ENCODE measurements at regions not wholly inside any gene's neighbourhood (a gene's known extent, or its start where the extent isn't known, plus 50 kb on each side); places are given as distances from the start of the nearest gene placed in this dataset.

DNA sequence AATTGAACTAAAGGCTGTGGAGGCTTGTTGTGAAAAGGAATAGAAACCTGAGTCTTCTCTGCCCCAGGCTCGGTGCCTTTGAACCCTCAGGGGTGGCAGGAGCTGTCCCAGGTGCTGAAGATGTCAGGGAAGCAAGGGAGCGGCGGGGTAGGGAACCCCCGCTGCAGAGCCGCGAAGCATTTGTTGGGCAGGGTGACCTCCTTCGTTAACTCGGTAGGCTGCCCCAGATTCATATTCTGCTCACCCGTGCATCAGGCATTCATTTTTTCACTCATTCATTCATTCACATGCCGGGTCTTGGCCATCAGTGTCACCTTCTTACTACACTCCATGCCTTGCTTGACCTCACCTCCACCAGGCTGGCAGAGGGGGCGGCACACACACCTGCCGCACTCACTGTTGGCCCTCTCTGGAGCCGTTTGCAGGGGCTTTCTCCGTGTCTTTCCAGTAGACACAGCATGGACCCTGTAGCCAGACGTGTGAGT, 618.9 kb downstream of the BRD1 start:
- no peak for DNase-seq (ENCODE audit: low read depth)

DNA sequence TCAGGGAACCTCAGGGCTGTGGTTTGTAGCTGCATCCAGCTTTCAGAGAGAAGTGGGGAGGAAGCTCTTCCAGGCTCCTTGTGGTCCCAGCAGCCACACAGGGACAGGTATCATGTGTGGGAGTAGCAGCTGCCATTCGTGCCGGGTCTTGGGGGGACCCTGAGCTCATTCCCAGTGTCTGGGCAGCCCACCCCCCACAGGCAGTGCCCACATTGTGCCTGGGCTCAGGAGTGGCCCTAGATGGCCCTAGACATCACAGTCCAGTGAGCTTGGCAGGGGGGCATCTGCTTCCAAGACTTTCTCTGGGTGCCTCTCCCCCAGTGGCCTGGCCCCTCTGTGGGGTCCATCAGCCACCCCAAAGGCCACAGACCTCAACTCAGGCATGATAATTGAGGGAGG, 619.7 kb downstream of the BRD1 start:
- DNase-seq (ENCODE audit: low read depth): no peak

DNA sequence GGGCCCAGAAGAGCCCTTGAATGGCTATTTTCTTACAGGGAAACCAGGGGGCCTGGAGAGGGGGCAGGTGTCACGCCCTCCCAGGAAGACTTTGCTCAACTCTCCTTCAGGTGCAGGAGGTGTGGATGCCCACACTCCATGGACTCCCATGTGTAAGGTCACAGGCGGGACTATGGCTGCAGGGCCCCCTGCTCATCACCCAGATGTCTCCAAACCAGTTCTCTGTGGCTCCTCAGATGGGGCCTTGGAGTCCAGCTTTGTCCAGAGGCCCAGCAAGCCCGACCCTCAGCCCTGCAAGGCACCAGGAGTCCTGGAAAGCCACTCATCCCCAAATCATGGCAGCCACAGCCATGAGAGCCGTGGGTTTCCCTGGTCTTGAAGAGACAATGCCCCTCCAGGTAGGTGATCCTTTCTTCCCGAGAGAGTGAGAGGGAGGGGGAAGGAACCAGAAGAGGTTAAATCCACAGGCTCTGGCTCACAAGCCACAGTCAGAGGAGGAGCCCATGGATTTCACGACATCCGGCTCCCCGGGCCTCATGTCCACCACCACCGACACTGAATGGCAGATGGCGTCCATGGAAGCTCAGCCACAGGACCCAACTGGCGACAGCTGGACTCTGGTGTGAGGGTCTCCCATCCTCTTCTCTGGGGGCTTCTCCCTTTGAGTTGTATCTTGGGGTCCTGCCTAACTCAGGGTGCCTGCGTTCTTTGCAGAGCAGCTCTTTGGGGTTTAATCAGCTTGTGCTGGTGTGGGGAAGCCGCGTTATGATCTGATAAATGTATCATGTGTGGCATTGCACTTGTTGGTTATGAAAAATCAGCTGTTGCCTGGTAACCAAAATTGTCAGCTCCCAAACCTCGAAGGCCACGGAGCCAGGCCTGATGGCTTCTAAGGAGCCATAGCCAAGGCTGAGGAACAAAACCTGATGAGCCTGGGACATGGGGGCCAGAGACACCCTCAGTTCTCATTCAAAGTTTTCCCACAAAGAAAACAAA, 620.4 kb downstream of the BRD1 start:
- DNase-seq (ENCODE audit: low read depth): no peak

DNA sequence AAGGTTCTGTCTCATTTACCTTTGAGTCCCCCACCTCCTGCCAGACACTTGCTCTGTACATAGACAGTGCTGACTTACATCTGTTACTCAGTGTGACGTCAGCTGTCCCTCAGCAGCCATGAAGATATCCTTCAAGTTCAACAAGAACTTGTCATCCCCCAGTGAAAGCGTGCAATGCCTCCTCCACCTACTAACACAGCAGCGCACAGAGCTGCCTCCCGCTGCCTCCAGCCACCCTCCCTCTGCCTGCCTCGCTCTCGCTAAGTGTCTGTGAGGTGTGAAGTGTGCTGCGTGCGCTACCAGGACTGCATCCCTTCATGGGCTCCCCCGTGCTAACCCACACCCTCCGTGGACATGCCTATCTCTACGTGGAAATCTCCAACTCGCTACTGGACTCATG, 621.4 kb downstream of the BRD1 start:
- DNase-seq (ENCODE audit: low read depth): no peak

DNA sequence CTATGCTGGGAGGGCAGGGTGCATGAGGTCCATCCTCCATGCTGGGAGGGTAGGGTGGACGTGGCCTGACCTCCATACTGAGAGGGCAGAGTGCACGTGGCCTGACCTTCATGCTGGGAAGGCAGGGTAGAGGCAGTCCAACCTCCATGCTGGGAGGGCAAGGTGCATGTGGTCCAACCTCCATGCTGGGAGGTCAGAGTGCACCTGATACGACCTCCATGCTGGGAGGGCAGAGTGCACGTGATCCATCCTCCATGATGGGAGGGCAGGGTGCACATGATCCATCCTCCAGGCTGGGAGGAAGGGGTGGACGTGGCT, 622.2 kb downstream of the BRD1 start:
- DNase-seq (ENCODE audit: low read depth): no peak

DNA sequence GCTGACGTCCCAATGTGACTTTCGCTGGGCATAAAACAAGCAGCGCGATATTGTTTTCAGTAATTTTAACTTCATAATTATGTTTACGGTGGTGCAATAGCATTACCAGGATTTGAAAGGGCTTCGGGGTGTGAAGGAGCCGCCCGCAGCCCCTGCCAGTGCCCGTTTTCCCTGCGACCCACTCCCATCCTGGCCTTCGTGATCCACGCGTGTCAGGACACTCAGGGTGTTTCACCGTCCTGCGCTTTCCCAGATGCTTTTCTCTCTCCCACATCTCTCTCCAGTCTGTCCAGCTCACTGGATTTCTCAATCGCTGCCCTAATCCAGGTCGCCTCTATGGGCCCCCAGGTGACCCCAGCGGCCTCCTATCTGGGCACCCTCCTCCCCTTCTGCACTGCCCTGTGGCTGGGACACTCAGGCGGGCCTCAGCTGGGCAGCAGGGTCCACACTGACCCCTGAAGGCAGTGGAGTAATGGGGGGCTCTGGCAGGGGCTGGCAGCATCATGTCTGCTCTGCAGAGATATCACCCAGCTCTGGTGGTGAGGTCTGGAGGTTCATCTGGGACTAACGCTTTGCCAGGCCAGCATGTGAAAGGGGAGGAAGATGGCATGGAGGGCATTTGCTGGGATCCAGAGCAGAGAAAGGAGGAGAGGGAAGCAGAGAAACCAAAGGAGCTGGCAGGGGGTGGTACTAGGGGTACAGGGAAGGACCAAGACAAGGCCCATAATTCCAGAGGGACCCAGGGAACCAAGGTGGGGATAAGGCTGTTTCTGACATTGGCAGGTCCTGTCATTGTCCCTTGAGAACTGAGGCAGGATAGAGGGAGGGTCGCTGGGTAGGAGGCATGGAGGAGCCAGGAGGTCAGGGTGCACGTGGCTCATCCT, 622.8 kb downstream of the BRD1 start:
- no peak for DNase-seq (ENCODE audit: low read depth)

DNA sequence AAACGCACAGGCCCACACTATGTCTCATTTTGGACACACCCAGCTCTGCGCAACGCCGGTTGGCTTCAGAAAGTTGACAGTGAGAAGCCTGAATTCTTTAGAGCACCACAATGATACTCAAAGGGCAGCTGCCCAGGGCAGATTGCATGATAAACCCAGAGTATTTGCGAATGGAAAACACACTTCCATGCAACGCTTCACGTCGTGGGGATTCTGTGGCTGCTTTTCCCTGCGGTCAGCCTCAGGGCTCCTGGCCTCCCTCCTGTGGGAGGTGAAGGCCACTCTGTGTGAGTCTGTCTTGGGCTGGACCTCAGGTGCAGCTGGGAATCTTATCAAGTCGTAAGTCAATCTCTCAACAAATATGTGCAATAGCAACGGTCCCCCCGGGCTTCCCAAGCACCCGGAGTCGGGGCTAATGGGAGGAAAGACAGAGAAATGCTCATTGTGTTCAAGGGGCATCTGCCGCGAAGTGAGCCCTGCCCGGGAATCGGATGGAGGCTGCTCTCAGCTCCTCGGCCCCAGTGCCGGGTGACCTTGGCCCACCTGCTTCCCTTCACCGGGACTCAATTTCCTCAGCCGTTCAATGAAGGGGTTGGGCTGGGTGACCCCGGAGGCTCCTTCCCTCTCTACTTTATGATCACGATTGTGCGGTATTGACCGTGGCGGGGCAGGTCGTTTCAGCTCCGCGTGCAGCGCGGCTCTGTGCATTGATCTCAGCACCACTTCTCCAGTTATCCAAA, 623.6 kb downstream of the BRD1 start:
- no peak for DNase-seq (ENCODE audit: low read depth)

DNA sequence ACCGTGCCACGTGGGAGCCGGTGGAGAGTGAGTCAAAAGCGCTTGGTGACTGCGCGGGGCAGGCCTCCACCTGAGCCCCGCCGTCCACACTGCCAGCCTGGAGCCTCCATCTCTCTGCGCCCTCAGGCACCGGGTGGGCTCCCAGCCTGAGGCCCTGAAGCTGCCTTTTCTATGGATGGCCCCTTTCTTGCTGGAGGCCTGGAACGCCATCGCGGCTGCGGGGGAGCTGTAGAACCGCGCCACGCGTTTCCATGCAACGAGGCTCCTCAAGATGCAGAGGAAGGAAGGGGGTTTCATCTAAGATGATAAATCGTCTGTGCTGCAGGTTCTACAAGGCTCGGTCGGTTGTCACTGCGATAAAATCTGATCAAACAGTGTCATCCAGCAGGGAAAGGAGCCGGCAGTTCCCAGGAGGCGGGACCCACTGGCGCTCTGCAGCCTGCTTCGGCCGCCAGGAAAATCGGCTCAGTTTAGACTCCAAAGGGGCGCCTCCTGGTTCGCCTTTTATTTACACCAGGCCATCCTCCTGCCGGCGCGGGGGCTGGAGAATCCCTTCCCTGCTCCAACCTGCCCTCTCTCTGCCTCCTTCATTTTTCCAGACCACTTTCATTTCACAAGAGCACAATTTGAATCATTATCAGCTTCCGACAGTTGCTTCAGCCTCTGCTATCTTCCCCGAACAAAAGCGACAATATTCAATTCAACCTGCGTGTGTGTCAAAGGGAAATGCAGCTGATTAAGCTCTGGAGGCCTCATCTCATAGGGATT, 624.4 kb downstream of the BRD1 start:
- DNase-seq (ENCODE audit: low read depth): no peak

DNA sequence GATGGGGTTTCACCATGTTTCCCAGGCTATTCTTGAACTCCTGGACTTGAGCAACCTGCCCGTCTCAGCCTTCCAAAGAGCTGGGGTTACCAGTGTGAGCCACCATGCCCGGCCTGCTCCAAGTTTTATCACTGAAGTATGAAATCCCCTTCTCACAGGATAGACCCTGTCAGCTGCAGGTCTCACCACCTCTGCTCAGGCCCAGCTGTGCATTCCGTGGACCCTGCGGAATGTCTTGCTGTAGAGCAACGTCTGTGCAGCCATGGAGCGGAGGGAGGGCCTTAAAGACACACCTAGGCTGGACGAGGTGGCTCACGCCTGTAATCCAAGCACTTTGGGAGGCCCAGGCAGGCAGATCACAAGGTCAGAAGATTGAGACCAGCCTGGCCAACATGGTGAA, 625.4 kb downstream of the BRD1 start:
- DNase-seq (ENCODE audit: low read depth): no peak

DNA sequence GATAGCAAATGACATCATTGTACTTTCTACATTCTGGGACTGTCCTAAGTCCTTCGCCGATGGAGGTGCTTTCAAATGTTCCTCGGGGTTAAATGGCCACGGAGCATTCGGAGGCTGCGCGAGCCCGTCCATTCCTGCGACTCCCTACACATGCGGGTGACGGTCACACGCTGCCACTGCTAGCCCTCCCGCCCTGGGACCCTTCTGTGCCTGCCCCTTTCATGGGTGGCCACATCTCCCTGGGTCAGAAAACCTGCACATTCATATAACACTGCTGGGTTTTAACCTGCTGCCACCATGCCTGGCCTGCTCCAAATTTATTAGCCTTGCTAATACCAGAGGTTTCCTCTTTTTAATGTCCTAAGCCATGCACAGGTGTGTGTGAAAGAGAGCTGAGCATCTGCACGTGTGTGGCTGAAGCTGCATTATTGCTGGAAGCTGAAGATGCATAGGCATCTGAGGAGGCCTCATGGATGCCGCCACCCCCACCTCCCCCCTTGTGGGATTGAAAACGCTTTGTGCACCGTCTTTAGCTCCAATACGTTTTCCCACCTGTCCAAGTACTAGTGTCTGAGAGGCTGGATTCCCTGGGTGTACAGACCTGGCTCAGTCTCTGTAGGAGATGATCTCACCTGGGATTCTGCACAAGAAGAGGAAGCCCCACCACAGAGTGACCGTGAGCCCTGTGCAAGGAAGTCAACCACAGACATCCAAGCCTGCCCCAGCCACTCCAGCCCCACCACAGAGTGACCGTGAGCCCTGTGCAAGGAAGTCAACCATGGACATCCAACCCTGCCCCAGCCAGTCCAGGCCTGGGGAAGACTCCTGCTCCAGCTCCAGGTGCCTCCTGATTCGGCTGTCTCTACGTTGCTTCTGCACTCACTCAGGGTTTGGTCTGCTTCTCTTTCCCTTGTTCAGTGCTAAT, 626.4 kb downstream of the BRD1 start:
- DNase-seq (ENCODE audit: low read depth): no peak

DNA sequence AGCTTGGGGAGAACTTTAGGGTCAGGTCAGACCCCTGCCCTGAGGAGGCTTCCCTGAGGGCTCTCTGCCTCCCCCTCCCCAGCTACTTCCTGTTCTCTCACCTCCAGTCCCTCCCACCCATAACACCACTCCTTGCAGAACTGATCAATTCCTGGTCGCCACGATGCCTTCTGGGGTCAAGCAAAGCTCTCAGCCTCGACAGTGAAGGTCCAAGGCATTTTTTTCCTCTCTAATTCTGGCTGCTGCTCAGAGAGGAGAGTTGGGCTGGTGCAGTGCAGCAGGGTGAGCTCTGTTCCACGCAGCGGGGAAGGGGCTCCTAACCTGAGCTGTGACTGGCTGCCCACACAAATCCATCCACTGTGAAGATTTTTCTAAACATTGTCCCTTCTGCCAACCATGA, 628.4 kb downstream of the BRD1 start:
- DNase-seq (ENCODE audit: low read depth): no peak

DNA sequence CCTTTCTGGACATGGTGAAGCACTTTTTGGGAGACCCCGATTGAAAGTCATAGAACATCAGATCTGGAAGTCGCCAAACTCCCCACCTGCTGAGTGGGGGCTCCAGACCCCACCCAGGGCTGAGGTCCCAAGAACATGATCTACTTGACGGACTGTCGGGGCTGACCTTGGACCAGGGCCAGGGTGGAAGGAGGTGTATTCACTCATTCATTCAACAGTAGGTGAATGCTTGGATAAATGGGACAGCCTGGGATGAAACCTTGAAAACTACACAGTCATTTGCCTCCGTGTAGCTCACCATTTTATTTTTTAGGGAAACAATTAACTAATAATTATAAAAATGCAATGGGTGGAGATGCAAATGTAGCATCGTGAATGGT, 629.0 kb downstream of the BRD1 start:
- no peak for DNase-seq (ENCODE audit: low read depth)

DNA sequence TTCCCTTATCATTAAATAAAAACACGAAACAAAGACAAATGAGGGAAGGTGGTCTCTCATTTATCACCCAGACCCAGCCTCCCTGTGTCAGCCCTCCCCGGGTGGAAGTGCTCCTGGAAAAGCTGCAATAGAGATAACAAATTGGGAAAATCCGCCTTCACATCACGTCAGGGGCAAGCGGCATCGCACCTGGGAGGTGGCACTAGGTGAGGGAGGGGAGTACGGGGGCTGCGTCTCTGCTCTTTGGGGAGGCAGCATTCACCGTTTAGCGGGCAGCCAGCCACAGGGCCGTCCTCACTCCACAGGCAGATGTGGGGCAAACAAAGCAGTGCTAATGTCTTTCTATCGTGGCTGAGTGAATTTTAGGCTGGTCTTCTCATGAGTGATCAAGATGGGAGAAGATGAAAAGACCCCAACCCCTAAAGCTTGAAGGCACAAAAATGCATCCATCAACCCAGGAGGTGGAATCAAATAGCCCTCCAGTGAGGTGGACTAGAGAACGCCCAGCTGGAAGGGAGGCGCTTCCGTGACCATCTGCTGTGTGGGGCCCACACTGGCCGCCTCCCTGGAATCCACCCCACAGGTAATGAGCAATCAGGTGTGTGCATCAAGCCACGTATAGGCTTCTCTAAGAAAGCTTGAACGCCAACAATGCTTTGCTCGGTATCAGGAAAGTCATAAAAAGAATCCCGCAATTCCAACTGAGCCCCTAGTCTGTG, 629.5 kb downstream of the BRD1 start:
- DNase-seq (ENCODE audit: low read depth): no peak

DNA sequence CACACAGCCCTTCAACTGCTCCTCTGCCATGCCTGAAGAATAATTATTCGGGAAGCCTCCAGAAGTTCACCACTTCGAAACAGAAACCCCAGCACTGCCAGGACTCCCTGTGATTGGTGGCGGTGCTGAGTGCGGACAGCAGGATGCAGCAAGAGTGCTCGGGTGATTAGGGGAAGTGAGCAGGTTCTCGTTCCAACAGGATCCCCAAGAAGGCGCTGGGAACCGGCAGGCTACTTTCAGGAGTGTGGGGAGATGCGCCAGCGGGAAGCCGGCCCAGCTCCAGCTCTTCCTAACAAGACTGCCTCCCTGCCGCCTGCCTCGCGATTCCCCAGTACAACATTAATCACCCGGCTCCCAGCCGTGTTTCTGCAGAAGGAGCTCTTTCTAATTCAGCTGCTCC, 630.2 kb downstream of the BRD1 start:
- DNase-seq (ENCODE audit: low read depth): no peak

DNA sequence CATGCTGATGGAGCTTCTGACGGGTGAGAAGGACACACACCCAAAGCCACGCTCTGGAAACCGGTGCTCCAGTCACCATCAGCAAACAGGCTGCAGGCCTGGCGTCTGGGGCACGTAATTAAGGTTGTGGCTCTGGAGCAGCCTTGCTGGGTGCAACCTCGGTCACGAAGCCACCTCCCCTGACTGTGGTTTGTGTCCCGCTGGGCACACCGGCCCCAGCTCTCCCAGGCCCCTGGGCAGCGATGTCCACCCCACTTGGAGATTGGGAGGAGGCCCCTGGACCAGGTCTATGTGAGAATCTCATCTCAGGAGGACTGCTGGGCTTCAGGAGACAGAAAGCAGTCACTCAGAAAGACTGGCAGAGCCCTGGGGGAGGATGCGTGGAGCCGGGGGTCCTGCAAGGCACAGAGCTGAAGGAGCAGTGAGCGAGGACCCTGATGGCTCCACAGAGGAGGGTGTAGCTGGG, 631.6 kb downstream of the BRD1 start:
- no peak for DNase-seq (ENCODE audit: low read depth)

DNA sequence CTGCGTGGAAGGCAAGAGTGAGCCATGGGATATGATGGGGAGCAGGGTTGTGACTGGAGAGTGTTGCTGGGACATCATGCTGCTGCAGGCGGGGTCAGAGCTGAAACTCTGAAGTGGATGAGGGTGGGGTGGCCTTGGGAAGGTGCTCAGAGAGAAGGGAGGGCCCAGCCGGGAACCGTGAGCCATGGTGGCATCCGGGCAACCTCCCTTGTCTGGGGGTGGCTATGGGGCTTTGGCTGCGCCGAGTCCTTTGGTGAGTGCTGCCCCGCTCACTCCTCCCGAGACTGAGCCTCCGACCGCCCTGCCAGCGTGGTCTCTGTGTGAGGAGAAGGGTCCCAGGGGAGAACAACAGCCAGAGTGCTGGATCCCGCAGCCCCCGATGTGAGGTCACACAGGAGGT, 632.0 kb downstream of the BRD1 start:
- DNase-seq (ENCODE audit: low read depth): no peak

DNA sequence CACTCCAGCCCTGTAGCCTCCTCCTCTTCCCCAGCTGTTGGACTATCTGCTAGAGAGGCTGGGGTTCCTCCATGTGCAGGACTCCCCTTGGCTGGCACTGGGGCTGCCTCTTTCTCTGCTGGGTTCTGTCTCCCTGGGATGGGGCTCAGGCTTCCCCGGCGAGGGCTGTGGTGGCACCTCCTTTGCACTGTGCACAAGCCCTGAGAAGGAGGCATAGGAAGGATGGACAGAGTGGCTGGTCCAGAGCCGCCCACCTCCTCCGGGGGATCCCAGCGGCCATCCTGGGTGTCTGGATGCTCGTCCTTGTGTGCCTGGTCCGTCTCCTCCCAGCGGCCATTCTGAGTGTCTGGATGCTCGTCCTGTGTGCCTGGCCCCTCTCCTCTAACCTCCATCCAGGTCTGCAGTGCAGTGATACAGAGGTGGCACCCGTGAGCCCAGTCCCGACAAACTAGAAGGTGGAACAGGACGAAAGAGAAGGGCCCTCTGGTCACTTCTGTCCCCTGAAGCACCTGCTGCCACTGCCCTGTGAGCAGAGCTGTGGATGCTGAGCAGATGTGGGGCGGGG, 633.7 kb downstream of the BRD1 start:
- no peak for DNase-seq (ENCODE audit: low read depth)

DNA sequence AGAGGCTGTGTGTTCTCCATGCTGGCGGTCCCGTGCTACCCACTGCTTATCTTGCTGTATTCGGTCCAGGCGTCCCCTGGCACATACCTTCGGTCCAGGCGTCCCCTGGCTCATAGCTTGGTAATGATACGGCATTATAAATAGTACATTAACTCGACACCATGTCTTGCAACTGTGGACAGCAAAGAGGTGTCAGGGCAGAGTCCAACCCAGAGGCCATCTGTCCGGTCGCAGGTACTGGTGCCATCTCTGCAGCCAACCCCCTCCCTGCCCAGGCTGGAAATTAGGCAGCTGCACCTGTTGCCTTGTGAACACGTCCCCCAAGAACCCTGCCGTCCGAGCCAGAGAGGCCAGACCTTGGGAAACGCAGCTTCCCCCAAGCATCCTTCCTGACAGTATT, 634.3 kb downstream of the BRD1 start:
- DNase-seq (ENCODE audit: low read depth): no peak

DNA sequence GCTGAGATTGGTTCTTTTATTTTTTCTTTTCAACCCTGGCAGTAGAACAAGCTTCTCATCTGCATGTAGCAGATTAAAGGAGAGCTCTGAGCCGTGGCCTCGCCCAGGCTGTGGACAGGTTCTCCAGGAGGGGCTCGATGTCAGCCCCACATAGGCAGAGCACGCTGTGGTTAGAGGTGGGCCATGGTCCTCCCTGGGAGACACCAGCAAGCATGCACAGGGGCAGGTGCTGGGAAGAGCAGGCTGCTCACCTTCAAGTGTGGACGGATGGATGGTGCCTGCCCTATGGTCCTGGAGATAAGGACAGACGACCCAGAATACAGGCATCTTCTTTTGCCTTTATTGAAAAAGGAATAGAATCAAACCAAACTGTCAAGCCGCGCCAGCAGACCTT, 634.8 kb downstream of the BRD1 start:
- DNase-seq (ENCODE audit: low read depth): no peak

Data from activated T-helper 1 cell treated with Interleukin-2 at 50 U/mL for 16 hours (primary cell).